GM12872 (cell line): ENCODE measurements at regions not wholly inside any gene's neighbourhood (a gene's known extent, or its start where the extent isn't known, plus 50 kb on each side); places are given as distances from the start of the nearest gene placed in this dataset.

Experiments
- CTCF ChIP-seq: IDR thresholded peaks from 3 replicates; pipeline ENCODE4 v1.5.1; 2011; ENCODE audit warnings: low read depth, mild to moderate bottlenecking, low read length, moderate library complexity; ENCODE audit not compliant: insufficient read depth

GRCh38 chr16:29230671-29231096 is 175.8 kb downstream of the NPIPB11 start:
- TF ChIP-seq CTCF = no peak

- peak; percentile 43 for TF ChIP-seq CTCF
Measured at GRCh38 chr16:29227751-29228663, 178.5 kb downstream of the NPIPB11 start.

GRCh38 chr16:29226782-29227181 is 179.7 kb downstream of the NPIPB11 start:
- TF ChIP-seq CTCF = no peak

GRCh38 chr16:29204806-29205135 is 201.7 kb downstream of the NPIPB11 start:
- TF ChIP-seq CTCF = no peak

GRCh38 chr16:29198731-29199521 is 207.6 kb downstream of the NPIPB11 start:
- no peak for TF ChIP-seq CTCF

GRCh38 chr16:29198231-29198630 is 208.3 kb downstream of the NPIPB11 start:
- TF ChIP-seq CTCF = no peak
